ENCODE measurements at regions not wholly inside any gene's neighbourhood (a gene's known extent, or its start where the extent isn't known, plus 50 kb on each side); places are given as distances from the start of the nearest gene placed in this dataset.
"Not testable (repeated sequence)": the region's sequence is repeated elsewhere in the genome, so short reads cannot be mapped to it uniquely, and the experiment has no call there.

DNA sequence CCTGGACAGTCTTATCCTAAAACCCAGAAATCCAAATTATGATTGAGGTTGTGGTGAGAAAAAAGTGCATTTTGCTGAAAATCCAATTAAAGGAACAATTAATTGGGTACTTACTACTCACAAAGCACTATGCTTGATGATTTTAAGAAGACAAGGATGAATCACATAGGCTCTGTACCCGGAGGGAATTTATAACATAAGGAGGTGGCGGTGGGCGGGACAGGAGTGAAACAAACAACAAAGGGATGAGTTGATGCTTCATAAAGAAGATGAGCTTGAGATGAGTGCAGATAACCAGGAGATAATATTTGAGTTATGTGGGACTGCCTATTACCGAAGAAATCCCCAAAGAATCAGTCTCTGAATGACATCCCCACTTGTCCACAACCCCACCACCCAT, 171.1 kb upstream of the FZD8 start:
- no peak for DNase-seq

DNA sequence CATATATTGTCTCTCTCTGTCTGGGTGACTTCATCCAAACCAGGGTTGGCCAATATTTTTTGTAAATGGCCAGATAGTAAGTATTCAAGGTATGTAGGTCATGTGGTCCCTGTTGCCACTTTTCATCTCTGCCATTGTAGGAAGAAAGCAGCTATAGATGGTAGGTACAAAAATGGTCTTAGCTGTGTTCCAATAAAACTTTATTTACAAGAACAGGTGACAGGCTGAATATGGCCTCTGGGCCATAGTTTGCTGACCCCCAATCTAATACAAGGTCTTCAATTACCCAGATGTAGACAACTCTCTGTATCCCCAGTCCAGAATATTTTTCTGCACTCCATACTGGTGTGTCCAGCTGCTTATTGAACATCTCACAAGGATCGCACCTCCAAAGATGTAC, 166.2 kb upstream of the FZD8 start:
- no peak for DNase-seq

DNA sequence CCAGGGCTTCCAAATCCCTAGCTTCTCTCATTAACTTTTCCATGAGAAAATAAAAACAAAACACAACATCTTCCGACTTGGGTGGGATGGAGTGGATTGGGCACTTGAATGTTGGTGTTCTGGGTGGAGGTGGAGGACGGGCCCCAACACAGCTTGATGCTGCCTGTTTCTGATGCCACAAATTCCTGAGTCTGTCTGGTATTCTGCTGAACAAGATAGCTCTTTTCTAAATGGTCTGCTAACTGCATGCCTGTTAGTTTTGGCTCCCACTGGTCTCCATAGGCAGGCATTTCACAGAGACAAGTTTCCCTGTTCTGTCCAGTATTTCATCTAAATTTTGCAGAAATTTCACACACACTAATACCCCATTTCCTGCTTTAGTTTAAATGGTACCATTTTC, 160.9 kb upstream of the FZD8 start:
- no peak for DNase-seq

DNA sequence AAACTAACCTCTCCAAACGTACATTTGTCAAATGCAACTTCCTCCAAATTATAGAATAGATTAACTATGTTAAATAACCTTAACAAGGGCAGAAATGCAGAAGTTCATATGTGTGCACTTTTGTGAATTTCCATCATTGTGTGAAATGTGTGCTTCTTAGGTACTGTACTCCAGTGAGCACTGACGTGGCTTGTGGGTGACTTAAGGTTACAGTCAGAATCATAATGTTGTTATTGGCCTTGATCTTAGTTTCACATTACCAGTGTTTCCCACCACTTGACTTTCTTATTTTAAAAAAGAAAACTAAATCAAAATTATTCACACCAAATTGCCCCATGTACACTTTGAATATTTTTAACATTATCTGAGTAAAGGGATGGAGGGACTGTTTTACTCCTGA, 155.1 kb upstream of the FZD8 start:
- no peak for DNase-seq

DNA sequence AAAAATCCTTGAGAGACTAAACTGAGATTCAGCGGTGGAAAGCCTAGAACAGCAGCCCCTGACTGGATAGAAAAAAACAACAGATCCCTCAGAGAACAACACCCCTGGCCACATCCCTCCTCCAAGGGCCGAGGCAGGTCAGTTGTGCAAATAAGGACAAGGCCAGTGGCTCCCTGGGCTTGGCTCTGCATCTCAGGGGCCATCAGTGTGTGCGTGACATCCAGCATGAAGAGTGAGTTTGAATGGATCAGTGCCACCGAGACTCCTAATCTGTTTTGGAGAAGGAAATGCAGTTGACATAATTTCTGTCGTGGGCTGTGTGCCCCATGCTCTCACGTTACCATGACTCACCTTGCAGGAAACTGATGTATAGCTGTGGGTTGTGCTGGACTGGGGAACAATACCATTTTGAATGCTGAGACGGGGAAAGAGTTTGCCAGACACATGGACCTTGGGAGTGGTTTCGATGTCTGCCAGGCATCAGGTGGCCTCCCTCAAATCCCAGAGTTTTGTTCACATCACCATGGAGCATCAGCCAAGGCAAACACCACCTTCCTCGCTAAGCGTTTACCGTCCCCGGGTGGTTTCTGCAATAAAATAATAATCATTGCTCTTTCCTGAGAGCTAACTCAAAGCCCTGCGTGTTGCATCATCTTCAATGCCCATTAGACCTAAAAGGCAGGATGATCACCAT, 153.2 kb upstream of the FZD8 start:
- DNase-seq, result no peak

DNA sequence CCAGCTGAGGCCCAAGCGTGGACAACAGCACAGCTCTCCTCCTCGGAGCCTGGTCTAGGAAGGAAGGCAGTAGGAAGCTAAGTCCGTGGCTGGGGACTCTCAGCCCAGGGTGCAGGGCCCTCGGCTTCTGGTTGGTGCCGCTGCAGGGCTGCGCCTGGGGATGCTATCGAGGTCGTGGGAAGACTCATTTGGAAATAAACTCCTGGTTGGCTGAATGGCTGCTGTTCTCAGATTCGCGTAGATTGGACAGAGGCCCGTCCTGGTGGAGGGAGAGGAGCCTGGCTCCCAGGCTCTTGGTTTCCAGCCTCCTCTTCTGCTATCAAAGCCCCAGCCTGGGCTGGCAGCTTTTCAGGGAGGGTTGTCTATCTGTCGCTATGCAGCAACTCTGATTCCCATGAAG, 152.6 kb upstream of the FZD8 start:
- DNase-seq, result no peak

DNA sequence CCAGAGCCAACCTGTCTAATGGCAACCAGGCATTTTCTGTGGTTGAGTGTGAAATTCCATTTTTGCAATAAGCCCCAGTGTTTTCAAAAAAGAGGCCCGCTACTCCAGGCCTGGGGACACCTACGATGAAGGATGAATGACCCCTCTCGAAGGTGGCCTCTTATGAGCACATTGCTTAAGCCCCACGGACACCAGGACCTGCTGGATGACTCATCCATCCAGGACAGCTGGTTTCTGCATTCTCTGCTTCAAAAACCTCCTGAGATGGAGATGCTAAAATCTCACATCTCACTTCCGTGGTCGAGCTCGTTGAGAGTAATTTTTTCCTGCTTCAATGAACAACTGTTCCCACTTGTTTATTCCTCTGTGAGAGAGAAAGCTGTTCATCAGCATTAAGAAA, 150.2 kb upstream of the FZD8 start:
- no peak for DNase-seq

DNA sequence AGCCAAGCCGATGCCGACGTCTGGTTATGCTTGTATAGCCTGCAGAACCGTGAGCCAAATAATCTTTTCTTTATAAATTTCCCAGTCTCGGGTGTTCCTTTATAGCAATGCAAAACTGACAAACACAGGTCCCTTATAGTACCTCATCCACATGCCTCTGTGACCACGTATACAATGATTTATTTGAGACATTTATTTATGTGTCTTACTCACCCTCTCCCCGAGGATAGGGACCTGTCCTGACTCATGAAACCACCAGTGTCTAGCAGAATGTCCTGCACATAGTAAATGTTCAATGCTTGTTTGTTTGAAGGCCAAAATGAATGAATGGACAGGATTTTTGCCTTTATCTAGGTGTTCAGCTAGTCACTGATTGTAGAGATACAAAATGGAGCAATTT, 147.9 kb upstream of the FZD8 start:
- DNase-seq, result no peak

DNA sequence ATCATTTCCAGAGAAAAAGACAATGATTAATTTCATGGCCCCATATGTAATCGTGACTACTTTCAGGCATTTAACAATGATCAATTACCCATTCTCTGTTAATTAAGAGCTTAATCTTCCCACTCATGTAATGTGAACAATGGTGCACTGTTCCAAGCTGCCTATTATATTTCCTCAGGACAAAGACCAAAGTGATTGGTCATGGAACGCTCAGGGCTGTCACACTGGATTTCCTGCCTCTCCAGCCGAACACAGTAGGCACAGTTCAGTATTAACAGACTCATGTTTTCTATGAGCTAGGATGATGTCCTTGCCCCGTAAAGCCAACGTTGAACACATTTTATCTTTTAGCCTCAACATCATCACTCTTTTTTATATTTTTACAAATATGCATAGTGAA, 142.7 kb upstream of the FZD8 start:
- DNase-seq, result no peak

DNA sequence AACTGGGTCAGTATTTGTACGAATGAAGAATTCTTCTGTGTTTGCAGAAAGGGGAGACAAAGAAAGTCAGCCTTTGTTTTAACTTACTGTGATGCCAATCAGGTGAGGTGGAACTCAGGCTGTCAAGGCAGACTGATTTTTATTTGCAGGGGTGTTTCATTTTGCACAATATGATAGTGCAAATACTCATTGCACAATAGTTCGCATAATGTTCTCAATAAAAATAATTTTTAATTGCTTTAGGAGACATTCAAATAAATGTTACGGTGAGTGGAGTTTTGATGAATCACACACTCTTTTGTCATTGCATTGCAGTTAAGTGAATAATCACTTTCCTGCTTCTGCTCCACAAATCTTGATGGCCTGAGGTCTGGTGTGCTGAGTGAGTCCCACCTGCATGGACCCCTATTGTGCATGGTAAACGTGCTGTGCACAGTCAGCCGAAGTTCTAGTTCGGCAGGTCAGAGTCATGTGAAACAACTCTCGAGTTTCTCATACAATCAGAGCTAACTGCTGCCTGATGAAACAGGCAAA, 141.3 kb upstream of the FZD8 start:
- no peak for DNase-seq

DNA sequence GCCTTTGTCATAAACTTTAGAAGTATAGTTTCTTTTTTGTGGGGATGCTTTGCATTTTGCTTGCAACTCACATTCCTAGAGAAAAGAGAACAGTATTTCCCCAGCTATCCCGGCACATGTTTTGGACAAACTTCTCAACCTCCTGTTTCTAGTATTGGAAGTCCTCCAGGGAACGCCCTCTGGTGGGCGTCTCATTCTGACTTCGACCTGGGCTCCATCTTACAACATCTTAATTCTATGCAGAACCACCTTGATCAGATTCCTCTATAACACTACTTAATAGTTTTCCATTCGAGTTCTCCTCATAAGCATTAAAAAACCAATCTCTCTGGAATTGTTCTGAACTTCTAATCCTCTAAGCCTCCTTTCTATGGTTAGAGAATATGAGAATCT, 139.5 kb upstream of the FZD8 start:
- no peak for DNase-seq

DNA sequence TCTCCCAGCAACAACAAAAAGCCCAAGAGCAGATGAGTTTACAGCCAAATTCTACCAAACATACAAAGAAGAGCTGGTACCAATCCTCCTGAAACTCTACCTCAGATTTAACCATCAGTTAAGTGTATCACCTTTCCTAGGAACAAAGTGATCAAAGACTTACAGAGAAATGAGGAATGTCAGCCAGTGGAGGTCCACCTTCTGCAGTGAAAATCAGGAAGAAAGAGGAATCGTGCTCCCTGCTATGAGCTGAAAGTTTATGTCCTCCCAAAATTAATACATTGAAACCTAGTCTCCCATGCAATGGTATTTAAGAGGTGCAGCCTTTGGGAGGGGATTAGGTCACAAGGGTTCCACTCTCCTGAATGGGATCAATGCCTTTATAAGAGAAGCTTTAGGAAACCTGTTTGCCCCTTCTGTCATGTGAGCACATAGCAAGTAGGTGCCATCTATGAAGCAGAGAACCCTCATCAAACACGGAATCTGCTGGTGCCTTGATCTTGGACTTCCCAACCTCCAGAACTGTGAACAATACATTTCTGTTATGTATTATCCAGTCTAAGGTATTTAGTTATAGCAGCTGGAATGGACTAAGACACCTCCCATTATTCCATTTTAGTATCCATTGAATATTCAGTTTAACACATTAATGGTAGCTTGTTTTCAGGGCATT, 139.0 kb upstream of the FZD8 start:
- peak; percentile 10 for DNase-seq

DNA sequence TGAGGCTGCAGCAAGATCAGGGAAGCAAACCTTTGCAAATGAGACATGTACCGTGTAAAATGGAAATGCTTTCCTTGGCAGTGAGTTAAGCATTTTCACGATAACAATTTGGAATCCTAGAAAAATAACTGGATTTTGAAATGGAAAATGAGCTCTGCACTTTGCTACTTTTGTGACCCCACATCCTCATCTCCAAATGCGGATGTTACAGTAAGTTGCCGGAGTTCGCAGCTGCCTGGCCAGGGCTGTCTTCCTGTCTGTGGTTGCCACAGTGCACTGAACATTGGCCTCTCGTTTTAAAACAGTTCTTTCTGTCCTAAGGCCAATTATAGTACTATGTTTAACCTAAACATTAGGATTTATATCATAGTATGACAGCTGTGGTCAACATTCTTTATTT, 136.2 kb upstream of the FZD8 start:
- DNase-seq, result no peak

DNA sequence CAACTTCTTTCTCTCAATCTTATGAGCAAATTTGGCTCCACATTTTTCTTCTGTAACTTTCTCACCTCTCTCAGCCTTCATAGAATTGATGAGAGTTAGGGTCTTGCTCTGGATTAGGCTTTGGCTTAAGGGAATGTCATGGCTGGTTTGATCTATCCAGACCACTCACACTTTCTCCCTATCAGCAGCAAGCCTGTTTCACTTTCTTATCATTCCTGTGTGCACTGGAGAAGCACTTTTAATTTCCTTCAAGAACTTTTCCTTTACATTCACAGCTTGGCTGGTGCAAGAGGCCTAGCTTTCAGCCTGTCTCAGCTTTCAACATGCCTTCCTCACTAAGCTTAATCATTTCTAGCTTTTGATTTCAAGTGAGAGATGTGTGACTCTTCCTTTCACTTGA, 134.5 kb upstream of the FZD8 start:
- not testable (repeated sequence) for DNase-seq

DNA sequence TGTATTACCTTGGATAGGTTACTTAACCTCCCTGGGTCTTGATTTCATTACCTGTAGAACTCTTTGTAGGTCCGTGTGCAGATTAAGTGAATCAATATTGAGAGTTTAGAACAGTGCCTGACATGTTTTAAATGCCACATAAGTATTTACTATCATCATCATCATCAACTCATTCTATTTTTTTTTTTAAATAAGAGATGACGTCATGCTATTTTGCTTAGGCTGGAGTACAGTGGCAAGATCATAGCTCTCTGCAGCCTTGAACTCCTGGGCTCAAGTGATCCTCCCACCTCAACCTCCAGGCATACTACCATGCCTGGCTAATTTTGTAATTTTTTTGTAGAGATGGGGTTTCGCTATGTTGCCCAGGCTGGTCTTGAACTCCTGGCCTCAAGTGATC, 132.0 kb upstream of the FZD8 start:
- DNase-seq, result no peak

DNA sequence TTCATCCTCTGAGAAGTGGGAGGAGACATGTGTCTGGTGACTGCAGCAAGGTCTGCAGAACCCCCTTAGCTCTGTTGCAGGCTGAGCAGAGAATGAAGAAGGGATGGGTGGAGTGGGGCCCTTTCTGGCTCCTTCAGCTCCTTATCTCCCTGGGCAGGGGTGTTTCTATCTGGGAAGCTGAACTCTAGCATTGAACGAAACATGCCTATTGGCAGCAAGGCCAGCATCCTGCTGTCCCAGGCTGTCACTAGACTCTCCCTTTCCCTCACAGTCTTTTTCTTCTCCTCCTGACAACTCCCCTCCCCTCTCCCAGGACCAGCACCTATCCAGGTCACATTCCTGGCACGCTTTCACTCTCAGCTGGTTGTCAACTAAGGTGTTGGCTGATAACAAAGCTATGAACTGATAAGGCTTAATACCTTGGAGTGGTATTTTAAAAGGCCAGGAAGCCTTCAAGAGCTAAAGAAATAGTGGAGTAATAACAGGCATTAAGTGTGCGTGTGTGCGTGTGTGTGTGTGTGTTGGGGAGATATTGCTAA, 128.8 kb upstream of the FZD8 start:
- no peak for DNase-seq

DNA sequence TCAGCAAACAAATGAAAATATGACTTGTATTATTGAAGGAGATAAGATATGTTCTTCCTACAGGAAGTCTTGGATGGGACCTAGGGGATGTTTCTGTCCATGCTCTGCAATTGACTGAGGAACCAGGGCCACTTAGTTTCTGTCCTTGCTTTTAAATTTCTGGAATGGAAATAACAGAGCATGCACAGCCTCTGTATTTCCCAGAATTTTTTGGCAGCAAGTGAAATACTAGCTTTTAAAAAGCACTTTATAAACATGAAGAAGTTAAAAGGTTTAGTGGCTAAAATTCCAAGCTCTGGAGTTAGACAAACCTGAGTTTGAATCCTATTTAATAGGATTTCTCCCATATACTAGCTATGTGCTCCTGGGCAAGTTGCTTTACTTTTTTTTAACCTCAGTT, 127.7 kb upstream of the FZD8 start:
- DNase-seq, result no peak

DNA sequence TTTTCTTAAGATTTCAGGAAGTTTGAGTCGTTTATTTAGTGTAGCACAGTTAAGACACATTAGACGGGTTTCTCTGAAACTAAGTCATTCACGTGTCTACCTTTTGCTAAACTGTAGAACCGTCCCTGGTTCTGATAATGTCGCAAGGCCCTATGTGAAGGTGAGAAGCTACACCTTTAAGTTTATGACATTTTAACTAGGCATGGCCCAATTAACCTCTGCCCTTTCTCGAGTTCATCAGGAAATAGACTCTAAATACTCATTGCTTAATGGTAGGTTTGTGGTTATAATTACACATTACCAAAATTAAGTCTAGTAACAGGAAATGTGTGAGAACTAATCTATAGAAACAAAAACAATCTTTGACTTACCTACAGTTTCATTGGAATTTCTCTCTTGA, 126.6 kb upstream of the FZD8 start:
- no peak for DNase-seq

DNA sequence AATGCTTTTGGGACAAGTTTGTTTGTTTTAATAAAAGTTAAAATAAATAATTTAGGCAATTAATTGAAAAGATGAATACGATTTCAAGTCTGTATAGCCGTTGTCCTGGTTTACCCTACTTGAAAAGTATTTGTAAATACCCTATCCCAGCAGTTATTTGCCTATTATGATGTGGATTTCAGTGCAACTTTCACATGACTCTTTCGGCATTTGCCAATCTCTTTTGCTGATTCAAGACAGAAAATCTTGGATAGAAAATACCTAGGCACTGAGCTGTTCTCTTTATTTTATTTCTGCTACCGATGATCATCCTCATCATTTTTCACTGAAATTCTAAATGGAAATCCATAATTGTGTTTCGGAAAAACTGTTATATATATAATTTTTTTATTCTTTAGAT, 125.9 kb upstream of the FZD8 start:
- no peak for DNase-seq

DNA sequence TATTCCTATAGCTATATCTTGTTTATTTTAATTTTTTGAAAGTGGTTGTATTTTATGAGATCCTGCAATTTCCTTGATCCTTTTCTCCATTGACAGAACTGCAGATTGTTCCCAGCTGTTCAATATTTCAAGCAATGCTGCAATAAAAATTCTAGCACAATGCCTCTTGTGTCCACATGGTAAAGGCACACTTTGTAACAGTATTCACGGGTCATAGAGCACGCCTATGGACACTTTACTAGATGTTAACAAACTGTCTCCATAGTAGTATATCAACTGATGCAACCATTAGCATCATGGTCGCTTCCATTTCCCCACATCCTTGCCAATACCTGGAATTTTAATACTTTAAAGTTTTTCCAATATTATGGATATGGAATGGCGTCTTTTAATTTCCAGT, 123.9 kb upstream of the FZD8 start:
- DNase-seq, result no peak

DNA sequence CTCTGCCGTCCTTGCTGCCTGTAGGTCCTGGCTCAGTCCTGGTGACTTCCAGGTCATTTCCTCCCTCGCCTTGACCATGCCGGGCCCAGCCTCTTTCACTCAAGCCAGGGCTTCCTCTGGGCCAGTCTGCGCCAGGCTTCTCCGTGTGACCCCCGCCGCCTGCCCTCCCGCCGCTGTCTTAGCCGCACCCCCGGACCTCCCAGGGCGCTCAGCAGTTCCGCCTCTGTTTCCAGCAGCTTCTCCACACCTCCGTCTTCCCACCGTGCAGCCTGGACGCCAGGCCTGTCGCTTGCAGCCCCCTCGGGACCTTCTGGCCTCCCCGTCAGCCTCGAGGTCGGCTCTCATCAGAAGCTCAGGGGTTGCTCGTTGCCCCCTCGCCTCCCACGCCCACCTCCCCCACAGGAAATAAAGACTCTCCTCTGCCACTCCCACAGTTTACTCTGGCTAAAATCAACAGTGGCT, 123.0 kb upstream of the FZD8 start:
- no peak for DNase-seq

DNA sequence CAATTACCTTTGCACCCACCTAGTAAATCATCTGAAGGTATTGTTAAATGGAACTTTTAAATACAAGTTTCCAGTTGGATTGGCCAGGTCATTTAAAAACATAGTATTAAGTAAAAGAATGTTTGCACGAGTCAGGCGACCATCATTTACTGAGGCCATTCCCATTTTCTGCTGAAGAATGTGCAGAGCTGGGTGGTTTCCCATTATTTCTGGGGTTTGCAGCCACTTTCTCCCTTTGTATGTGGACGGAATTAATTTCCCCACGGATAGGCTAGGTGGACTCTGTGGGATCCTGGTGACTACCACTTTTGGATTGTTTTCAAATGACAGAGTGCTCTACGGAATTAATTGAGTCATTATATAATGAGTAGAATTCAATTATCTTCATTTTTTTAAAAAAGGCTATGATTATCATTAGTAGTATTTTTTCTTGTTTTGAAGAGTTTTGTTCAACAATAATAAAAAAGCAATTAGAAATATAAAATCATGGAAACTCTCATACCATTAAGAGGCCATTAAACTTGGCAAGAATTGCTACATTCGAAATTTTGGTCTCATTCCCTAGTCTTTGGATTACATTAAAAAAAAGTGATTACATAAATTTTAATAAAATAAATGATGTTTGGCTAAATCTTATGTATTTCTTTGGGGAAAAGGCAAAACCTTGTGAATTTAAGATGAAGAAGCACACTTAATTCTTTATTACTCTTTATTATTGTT, 120.4 kb upstream of the FZD8 start:
- DNase-seq, result no peak

DNA sequence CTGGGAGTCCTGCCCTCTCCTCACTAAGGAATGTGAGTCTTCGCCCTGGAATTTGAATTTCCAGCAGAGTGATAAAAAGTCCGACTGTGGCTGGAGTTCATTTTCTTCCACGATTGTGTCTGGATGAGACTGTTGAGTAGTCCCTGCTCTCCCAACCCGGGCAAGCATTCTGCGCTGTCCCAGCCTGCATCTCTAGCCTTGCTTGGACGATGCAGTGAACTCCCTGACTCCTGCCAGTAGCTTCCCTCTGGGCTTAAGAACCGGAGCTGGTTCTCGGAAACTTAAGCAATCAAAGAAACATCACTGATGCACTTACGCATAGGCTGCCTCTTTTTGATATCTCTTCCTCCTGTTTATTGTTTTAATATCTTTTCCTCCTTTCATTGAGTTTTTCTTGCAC, 116.0 kb upstream of the FZD8 start:
- DNase-seq, result no peak

DNA sequence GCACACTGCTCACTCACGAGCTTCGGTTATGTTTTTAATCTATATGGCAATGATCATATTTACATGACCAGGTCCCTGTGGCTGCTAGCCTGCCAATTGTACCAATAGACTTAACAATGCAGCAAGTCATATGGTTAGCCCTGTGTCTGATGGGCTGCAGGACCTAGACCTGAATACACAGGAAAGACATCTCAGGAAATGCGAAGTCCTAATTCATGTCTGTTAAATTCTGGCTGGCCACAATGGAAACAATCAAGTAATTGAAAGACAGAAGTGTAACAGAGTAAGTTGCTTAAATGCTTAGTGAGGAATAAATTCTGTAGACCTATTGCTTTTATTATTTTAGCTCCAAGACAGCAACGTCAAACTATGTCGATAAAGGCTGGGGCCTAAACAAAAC, 112.4 kb upstream of the FZD8 start:
- no peak for DNase-seq

Measured in DMS 273 treated with DMSO at 0.1 percent for 48 hours (cell line).